A549 (cell line): ENCODE measurements at regions not wholly inside any gene's neighbourhood (a gene's known extent, or its start where the extent isn't known, plus 50 kb on each side); places are given as distances from the start of the nearest gene placed in this dataset.
A peak's percentile ranks its signal among the peaks of the same experiment; 100 is the strongest.

Source experiments
- ATAC-seq, 2 experiments: fragments of 200-7000 bp in 1 of 2; fragments of >200 bp in 1 of 2; cut with Nextera tagmentation in 1 of 2; cut with Tn5 transposase in 1 of 2; 3 replicates each; pipeline versions ENCODE4 v1.8.0 to v1.9.1; 2018 to 2020; ENCODE audit warnings: mild to moderate bottlenecking in 1 of 2, moderate library complexity in 1 of 2
- CTCF ChIA-PET: fragments of 300-600 bp; sonication (Branson Sonifier 250); formaldehyde crosslinking; extraction: SDS; loops from one replicate; lab custom pipeline; 2021; ENCODE audit warnings: antibody characterized with exemption, inconsistent platforms; lab: Yijun Ruan, JAX
- POLR2A ChIA-PET: fragments of 350-600 bp; formaldehyde crosslinking; extraction: SDS; loops from one replicate; lab custom pipeline; 2021; ENCODE audit warnings: antibody characterized with exemption, inconsistent platforms; lab: Yijun Ruan, JAX
- DNase-seq, 2 experiments: peaks; one replicate each; pipeline versions ENCODE4 v3.0.0 to v3.0.0-alpha.2; 2011 to 2016; ENCODE audit warnings: low read depth in 1 of 2, low spot score in 1 of 2
- FAIRE-seq: peaks from 2 replicates; lab custom pipeline; 2011; peaks lifted over from hg19 to GRCh38; lab: Jason Lieb, UNC
- H3K27ac ChIP-seq, 2 experiments: fragments of >200 bp; sonication (Bioruptor Twin); formaldehyde crosslinking; 3 replicates each; pipeline ENCODE4 v1.5.1; 2016 to 2017
- H3K4me1 ChIP-seq: fragments of >200 bp; sonication (Bioruptor Twin); formaldehyde crosslinking; 3 replicates; pipeline ENCODE4 v1.6.1; 2016
- H3K4me2 ChIP-seq: fragments of >200 bp; sonication (Bioruptor Twin); formaldehyde crosslinking; 3 replicates; pipeline ENCODE4 v1.6.1; 2016
- H3K4me3 ChIP-seq: fragments of >200 bp; sonication (Bioruptor Twin); formaldehyde crosslinking; 3 replicates; pipeline ENCODE4 v1.5.1; 2016
- H3K9me3 ChIP-seq: fragments of >200 bp; sonication (Bioruptor Twin); formaldehyde crosslinking; 3 replicates; pipeline ENCODE4 v1.6.1; 2016
- EHMT2 ChIP-seq: fragments of 200-600 bp; sonication (generic); IDR thresholded peaks from 2 replicates; pipeline ENCODE4 v1.6.1; 2016; ENCODE audit warnings: antibody characterized with exemption, low read depth, mild to moderate bottlenecking, moderate library complexity
- ESRRA ChIP-seq: fragments of 150-350 bp; IDR thresholded peaks from 2 replicates; pipeline ENCODE4 v1.6.1; 2014; ENCODE audit warnings: mild to moderate bottlenecking, low read length, borderline replicate concordance
- FOSB ChIP-seq: fragments of 250-450 bp; sonication (Bioruptor Pico); IDR thresholded peaks from 2 replicates; pipeline ENCODE4 v1.5.0; 2020; ENCODE audit warnings: mild to moderate bottlenecking, moderate library complexity
- FOSL2 ChIP-seq, 2 experiments: fragments of 450-650 bp in 1 of 2; fragments of >200 bp in 1 of 2; sonication (Bioruptor Twin) in 1 of 2; formaldehyde crosslinking; IDR thresholded peaks; 2 replicates each; pipeline versions ENCODE4 v1.5.0 to v1.6.1; 2016 to 2020; ENCODE audit warnings: mild to moderate bottlenecking in 1 of 2, moderate library complexity in 1 of 2
- HOXB13 ChIP-seq: fragments of 250-450 bp; sonication (Bioruptor Pico); IDR thresholded peaks from 2 replicates; pipeline ENCODE4 v1.5.0; 2020; ENCODE audit warnings: low read depth, mild to moderate bottlenecking, moderate library complexity
- JUN ChIP-seq, 2 experiments: fragments of >200 bp; sonication (Bioruptor Twin); formaldehyde crosslinking; IDR thresholded peaks; 2 replicates in 1 of 2; 3 replicates in 1 of 2; pipeline ENCODE4 v1.6.1; 2016 to 2017
- KDM1A ChIP-seq: fragments of 200-600 bp; sonication (generic); IDR thresholded peaks from 2 replicates; pipeline ENCODE4 v1.6.1; 2016; ENCODE audit warnings: low read depth, mild to moderate bottlenecking
- NR3C1 ChIP-seq: fragments of >200 bp; sonication (Bioruptor Twin); formaldehyde crosslinking; IDR thresholded peaks from 3 replicates; pipeline ENCODE4 v1.6.1; 2017
- POLR2AphosphoS2 ChIP-seq: conservative IDR thresholded peaks from 2 replicates; pipeline ENCODE4 v1.6.1; 2012; ENCODE audit warnings: low read length, improper control_type of control experiment, inconsistent platforms
- RAD21 ChIP-seq, 2 experiments: fragments of >200 bp in 1 of 2; sonication (Bioruptor Twin) in 1 of 2; formaldehyde crosslinking in 1 of 2; IDR thresholded peaks in 1 of 2; conservative IDR thresholded peaks in 1 of 2; 2 replicates in 1 of 2; 3 replicates in 1 of 2; pipeline ENCODE4 v1.6.1; 2012 to 2018; ENCODE audit warnings: inconsistent platforms in 1 of 2
- RCOR1 ChIP-seq: fragments of 150-350 bp; IDR thresholded peaks from 2 replicates; pipeline ENCODE4 v1.6.1; 2014; ENCODE audit warnings: antibody characterized with exemption, low read length, low read depth
- WGBS: methylation state at CpG from one replicate; pipeline ENCODE4 v1.1.6; 2017; ENCODE audit errors: missing lambda C conversion rate; 5-methylcytosine and 5-hydroxymethylcytosine counted together
- TF ChIP-seq, protein P1 (sequence below): IDR thresholded peaks from 2 replicates; pipeline ENCODE4 v1.6.1; 2012
- TF ChIP-seq, protein P2 (sequence below): fragments of 200-600 bp; sonication (generic); IDR thresholded peaks from 2 replicates; pipeline ENCODE4 v1.6.1; 2016; ENCODE audit warnings: antibody characterized with exemption, mild to moderate bottlenecking, moderate library complexity

DNA sequence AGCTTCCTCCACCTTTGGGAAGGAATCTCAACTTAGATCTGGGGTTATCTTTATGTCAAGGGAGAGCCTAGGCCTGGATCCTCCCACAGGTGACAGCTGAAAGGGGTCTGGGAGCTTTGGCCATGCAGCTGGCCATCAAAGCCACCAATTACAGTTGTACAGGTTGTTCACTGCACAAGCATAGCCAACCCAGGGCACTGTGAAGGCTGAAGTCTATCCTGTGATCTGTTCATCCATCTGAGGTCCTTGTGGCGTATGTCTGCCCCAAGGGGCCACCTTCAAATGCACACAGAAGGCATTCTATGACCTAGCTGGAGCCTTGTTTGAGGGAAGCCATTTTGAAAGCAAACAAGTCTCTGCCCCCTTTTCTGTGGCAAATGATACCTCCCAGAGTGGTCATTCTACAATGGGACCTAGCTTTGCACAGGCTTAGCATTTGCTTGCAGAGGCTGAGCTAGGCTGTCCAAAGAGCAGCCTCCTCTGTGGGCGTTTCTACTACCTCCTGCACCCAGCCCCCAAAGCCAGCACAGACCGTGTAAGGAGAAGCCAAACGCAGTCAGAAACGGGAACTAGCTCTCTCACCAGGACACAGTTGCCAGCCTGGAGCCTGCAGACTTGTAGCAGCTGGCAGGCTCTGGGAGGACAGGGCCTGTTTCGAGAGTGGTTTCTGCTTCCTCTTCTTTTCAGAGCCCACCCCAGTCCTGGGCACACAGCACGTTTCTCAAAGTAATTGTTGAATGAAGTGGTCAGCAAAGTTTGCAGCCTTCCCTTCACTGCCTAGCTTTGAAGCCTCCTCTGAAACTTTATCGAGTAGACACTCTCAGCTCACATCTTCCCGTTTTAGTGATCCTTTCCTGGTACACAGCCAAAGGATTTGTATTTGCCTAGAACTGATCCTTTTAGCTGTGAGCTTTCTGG lies 157.3 kb upstream of the SMAD3 start:
- DNase-seq, result no peak
- POLR2A ChIA-PET, result no interaction called here
- WGBS, result 75% methylated on average over 8 of the region's 9 CpGs
- H3K4me3 ChIP-seq, result no peak overlapping the region
- CTCF ChIA-PET, result interaction anchor here (1.0 to 20.9 kb wide), 8 partner anchors 4 to 56 kb away, joined by 3 to 261 read pairs (median 8); no protein-coding TSS in a partner anchor
- TF ChIP-seq HOXB13 (CRISPR knock-in tag) (no peak), POLR2AphosphoS2 (no peak), EHMT2 (no peak), FOSL2 (IDR thresholded peaks at IDR 0.05) (no peak), FOSL2 (CRISPR knock-in tag; IDR thresholded peaks at IDR 0.05) (no peak), FOSB (CRISPR knock-in tag) (no peak)
- H3K9me3 ChIP-seq, result peaks cover 11% of the 10 kb centered on the region
- peak overlapping the region in 1 of 2 experiments; percentile 38; a peak in 2 of 6 replicates for H3K27ac ChIP-seq
- no peak overlapping the region for H3K4me2 ChIP-seq
- peak; percentile 7 to 15; a peak in 2 of 6 replicates for ATAC-seq
- FAIRE-seq, result no peak
- H3K4me1 ChIP-seq, result peaks cover 12% of the 10 kb centered on the region; the same call in 2 of the 3 replicates

GRCh38 chr15:66908744-66909095 lies 156.7 kb upstream of the SMAD3 start:
- WGBS, result 67% methylated on average over 2 of the region's 2 CpGs
- no peak overlapping the region for H3K4me2 ChIP-seq
- peaks cover 12% of the 10 kb centered on the region; the same call in 2 of the 3 replicates for H3K4me1 ChIP-seq
- peak; percentile 48 to 70; a peak in 4 of 6 replicates for ATAC-seq
- DNase-seq, result no peak
- H3K4me3 ChIP-seq, result no peak overlapping the region
- FAIRE-seq, result no peak
- peak overlapping the region in 1 of 2 experiments; percentile 38; a peak in 2 of 6 replicates for H3K27ac ChIP-seq
- H3K9me3 ChIP-seq, result peaks cover 11% of the 10 kb centered on the region
- CTCF ChIA-PET, result interaction anchor here (1.0 to 20.9 kb wide), 7 partner anchors 5 to 57 kb away, joined by 3 to 261 read pairs (median 9); no protein-coding TSS in a partner anchor
- TF ChIP-seq EHMT2 (no peak), RAD21 (conservative IDR thresholded peaks at IDR 0.05 in 1 of 2, IDR thresholded peaks at IDR 0.05 in 1 of 2) (peak in 1 of 2 experiments; percentile 22; a peak in 2 of 5 replicates)
- POLR2A ChIA-PET, result no interaction called here

DNA sequence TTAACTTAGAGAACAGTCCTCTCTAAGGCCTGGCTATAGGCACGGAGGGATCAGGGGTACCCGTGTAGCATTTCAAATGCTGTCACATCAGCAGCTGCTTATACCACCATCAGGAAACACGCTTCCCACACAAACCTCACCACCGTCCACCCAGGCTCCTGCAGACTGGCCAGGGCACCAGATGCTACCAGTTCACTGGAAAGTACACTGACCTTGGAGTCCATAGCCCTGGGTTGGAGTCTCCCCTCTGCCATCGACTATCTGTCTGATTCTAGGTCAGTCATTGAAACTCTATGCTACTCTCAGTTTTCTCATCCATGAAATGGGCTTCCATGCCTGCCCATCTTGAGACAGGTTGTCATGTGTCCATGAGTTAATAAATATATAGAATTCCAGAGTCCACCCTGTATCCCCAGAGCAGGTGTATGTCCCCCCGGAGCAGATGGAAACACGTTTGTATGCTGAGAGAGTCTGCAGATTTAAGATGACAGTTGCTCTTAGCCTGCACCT lies 156.0 kb upstream of the SMAD3 start:
- CTCF ChIA-PET, result interaction anchor here (1.0 to 20.9 kb wide), 5 partner anchors 6 to 56 kb away, joined by 3 to 261 read pairs (median 91); no protein-coding TSS in a partner anchor
- Histone ChIP-seq H3K4me1 (peaks cover 8% of the 10 kb centered on the region; the same call in 2 of the 3 replicates), H3K4me3 (no peak overlapping the region), H3K4me2 (no peak overlapping the region), H3K9me3 (peaks cover 11% of the 10 kb centered on the region), H3K27ac (no peak overlapping the region)
- TF ChIP-seq, protein P1, sequence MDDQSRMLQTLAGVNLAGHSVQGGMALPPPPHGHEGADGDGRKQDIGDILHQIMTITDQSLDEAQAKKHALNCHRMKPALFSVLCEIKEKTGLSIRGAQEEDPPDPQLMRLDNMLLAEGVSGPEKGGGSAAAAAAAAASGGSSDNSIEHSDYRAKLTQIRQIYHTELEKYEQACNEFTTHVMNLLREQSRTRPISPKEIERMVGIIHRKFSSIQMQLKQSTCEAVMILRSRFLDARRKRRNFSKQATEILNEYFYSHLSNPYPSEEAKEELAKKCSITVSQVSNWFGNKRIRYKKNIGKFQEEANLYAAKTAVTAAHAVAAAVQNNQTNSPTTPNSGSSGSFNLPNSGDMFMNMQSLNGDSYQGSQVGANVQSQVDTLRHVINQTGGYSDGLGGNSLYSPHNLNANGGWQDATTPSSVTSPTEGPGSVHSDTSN, result no peak
- TF ChIP-seq RCOR1, result no peak
- TF ChIP-seq, protein P2, sequence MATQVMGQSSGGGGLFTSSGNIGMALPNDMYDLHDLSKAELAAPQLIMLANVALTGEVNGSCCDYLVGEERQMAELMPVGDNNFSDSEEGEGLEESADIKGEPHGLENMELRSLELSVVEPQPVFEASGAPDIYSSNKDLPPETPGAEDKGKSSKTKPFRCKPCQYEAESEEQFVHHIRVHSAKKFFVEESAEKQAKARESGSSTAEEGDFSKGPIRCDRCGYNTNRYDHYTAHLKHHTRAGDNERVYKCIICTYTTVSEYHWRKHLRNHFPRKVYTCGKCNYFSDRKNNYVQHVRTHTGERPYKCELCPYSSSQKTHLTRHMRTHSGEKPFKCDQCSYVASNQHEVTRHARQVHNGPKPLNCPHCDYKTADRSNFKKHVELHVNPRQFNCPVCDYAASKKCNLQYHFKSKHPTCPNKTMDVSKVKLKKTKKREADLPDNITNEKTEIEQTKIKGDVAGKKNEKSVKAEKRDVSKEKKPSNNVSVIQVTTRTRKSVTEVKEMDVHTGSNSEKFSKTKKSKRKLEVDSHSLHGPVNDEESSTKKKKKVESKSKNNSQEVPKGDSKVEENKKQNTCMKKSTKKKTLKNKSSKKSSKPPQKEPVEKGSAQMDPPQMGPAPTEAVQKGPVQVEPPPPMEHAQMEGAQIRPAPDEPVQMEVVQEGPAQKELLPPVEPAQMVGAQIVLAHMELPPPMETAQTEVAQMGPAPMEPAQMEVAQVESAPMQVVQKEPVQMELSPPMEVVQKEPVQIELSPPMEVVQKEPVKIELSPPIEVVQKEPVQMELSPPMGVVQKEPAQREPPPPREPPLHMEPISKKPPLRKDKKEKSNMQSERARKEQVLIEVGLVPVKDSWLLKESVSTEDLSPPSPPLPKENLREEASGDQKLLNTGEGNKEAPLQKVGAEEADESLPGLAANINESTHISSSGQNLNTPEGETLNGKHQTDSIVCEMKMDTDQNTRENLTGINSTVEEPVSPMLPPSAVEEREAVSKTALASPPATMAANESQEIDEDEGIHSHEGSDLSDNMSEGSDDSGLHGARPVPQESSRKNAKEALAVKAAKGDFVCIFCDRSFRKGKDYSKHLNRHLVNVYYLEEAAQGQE, result no peak
- TF ChIP-seq KDM1A, result peak; percentile 82
- TF ChIP-seq ESRRA, result no peak
- TF ChIP-seq JUN (IDR thresholded peaks at IDR 0.05), result no peak
- TF ChIP-seq NR3C1, result no peak
- ATAC-seq, result peak in 1 of 2 experiments; percentile 17; a peak in 3 of 6 replicates
- 93% methylated on average over 7 of the region's 7 CpGs for WGBS
- no peak for DNase-seq
- POLR2A ChIA-PET, result no interaction called here
- FAIRE-seq, result no peak
